Sciatic nerve (tissue), 2 donors: ENCODE measurements at regions not wholly inside any gene's neighbourhood (a gene's known extent, or its start where the extent isn't known, plus 50 kb on each side); places are given as distances from the start of the nearest gene placed in this dataset.

Source experiments
- ATAC-seq: fragments of 200-7000 bp; cut with Tn5 transposase; one replicate; pipeline ENCODE4 v1.9.1; 2020; ENCODE audit warnings: mild to moderate bottlenecking, moderate library complexity
- DNase-seq: peaks from one replicate; pipeline ENCODE4 v3.0.0-alpha.2; 2020; ENCODE audit warnings: low spot score
- intact Hi-C: fragments of 100-400 bp; cut with DNase I; formaldehyde crosslinking; loops from one replicate; pipeline ENCODE4 v1.14.2; 2022
- donor health status: DM: no; HTN: no; CAD: no.
- donor health status: DM: no; HTN: no; CAD: no.

GRCh38 chrX:39910651-39911050 lies 187.1 kb downstream of the BCOR start:
- no peak for ATAC-seq
- intact Hi-C loops, result no loop called here
- DNase-seq, result no peak

- no peak for DNase-seq
- no peak for ATAC-seq
- intact Hi-C loops, result no loop called here
Observed at GRCh38 chrX:39911278-39911897, 186.4 kb downstream of the BCOR start.

- DNase-seq, result no peak
- intact Hi-C loops, result no loop called here
- ATAC-seq, result no peak
Observed at GRCh38 chrX:39912126-39912525, 185.6 kb downstream of the BCOR start.

- intact Hi-C loops, result no loop called here
- ATAC-seq (no peak), DNase-seq (no peak)
Observed at GRCh38 chrX:39915081-39915480, 182.7 kb downstream of the BCOR start.

GRCh38 chrX:39915596-39915995 lies 182.2 kb downstream of the BCOR start:
- intact Hi-C loops, result no loop called here
- no peak for ATAC-seq
- DNase-seq, result no peak

GRCh38 chrX:39921838-39922237 lies 175.9 kb downstream of the BCOR start:
- intact Hi-C loops, result no loop called here

GRCh38 chrX:39922488-39922887 lies 175.3 kb downstream of the BCOR start:
- intact Hi-C loops, result no loop called here
- no peak for ATAC-seq
- no peak for DNase-seq

More at GRCh38 chrX:39921838-39922237, 175.9 kb downstream of the BCOR start:
- DNase-seq (no peak), ATAC-seq (no peak)

GRCh38 chrX:39922926-39923325 lies 174.8 kb downstream of the BCOR start:
- no peak for DNase-seq
- ATAC-seq, result no peak
- intact Hi-C loops, result no loop called here

- ATAC-seq, result no peak
- DNase-seq, result no peak
- intact Hi-C loops, result no loop called here
Observed at GRCh38 chrX:39927380-39927779, 170.4 kb downstream of the BCOR start.

GRCh38 chrX:39928704-39929378 lies 168.9 kb downstream of the BCOR start:
- peak; percentile 26 for ATAC-seq
- intact Hi-C loops, result no loop called here
- no peak for DNase-seq

GRCh38 chrX:39929379-39930025 lies 168.3 kb downstream of the BCOR start:
- intact Hi-C loops, result no loop called here
- DNase-seq, result no peak
- no peak for ATAC-seq

- intact Hi-C loops, result no loop called here
- no peak for DNase-seq
- peak; percentile 34 for ATAC-seq
Observed at GRCh38 chrX:39930786-39931528, 166.8 kb downstream of the BCOR start.

- no peak for ATAC-seq
- intact Hi-C loops, result no loop called here
- DNase-seq, result no peak
Observed at GRCh38 chrX:39931529-39932282, 166.1 kb downstream of the BCOR start.

- DNase-seq, result no peak
- intact Hi-C loops, result no loop called here
- no peak for ATAC-seq
Observed at GRCh38 chrX:39935411-39936064, 162.2 kb downstream of the BCOR start.

GRCh38 chrX:39936886-39937770 lies 160.6 kb downstream of the BCOR start:
- intact Hi-C loops, result no loop called here
- peak; percentile 34 for ATAC-seq
- no peak for DNase-seq

GRCh38 chrX:39938466-39938865 lies 159.3 kb downstream of the BCOR start:
- intact Hi-C loops, result no loop called here
- no peak for DNase-seq
- no peak for ATAC-seq

GRCh38 chrX:39939678-39940077 lies 158.1 kb downstream of the BCOR start:
- no peak for ATAC-seq
- no peak for DNase-seq
- intact Hi-C loops, result no loop called here
